ENCODE measurements at regions not wholly inside any gene's neighbourhood (a gene's known extent, or its start where the extent isn't known, plus 50 kb on each side); places are given as distances from the start of the nearest gene placed in this dataset.
A peak's percentile ranks its signal among the peaks of the same experiment; 100 is the strongest.

GRCh38 chr18:79624356-79625170 lies 55.0 kb upstream of the CTDP1 start:
- intact Hi-C loops (cut with DNase I): no loop called here
- peak; percentile 59 for DNase-seq (ENCODE audit: low spot score)

GRCh38 chr18:79625195-79625923 lies 54.2 kb upstream of the CTDP1 start:
- peak; percentile 70 for DNase-seq (ENCODE audit: low spot score)
- intact Hi-C loops (cut with DNase I): no loop called here

GRCh38 chr18:79625924-79626561 lies 53.6 kb upstream of the CTDP1 start:
- DNase-seq (ENCODE audit: low spot score): peak; percentile 39
- intact Hi-C loops (cut with DNase I): no loop called here

- peak; percentile 67 for DNase-seq (ENCODE audit: low spot score)
- intact Hi-C loops (cut with DNase I): no loop called here
Observed at GRCh38 chr18:79626905-79627749, 52.5 kb upstream of the CTDP1 start.

GRCh38 chr18:79627750-79628294 lies 51.8 kb upstream of the CTDP1 start:
- peak; percentile 24 for DNase-seq (ENCODE audit: low spot score)
- intact Hi-C loops (cut with DNase I): no loop called here

GRCh38 chr18:79628416-79629248 lies 51.0 kb upstream of the CTDP1 start:
- DNase-seq (ENCODE audit: low spot score): peak; percentile 51
- intact Hi-C loops (cut with DNase I): no loop called here

GRCh38 chr18:79629249-79629558 lies 50.4 kb upstream of the CTDP1 start:
- peak; percentile 54 for DNase-seq (ENCODE audit: low spot score)
- intact Hi-C loops (cut with DNase I): no loop called here

- DNase-seq (ENCODE audit: low spot score): peak; percentile 33
Observed at GRCh38 chr18:79629606-79630005, 50.0 kb upstream of the CTDP1 start.

More at GRCh38 chr18:79629606-79630005, 50.0 kb upstream of the CTDP1 start:
- intact Hi-C loops (cut with DNase I): no loop called here
